Nephron (organoid): ENCODE measurements at regions not wholly inside any gene's neighbourhood (a gene's known extent, or its start where the extent isn't known, plus 50 kb on each side); places are given as distances from the start of the nearest gene placed in this dataset.

Experiments
- H3K27ac Mint-ChIP-seq, 3 experiments: 2 replicates each; pipeline ENCODE4 v1.8.0; 2020; ENCODE audit warnings: mixed read lengths in 3 of 3, mild to moderate bottlenecking in 2 of 3, moderate library complexity in 1 of 3
- H3K27me3 Mint-ChIP-seq: 2 replicates; pipeline ENCODE4 v1.8.0; 2021; ENCODE audit warnings: low read depth, mild to moderate bottlenecking, moderate library complexity, mixed read lengths
- H3K36me3 Mint-ChIP-seq: 2 replicates; pipeline ENCODE4 v1.8.0; 2020; ENCODE audit warnings: low read depth, mixed read lengths
- H3K4me1 Mint-ChIP-seq: 2 replicates; pipeline ENCODE4 v1.8.0; 2020; ENCODE audit warnings: mixed read lengths
- H3K4me3 Mint-ChIP-seq, 3 experiments: 2 replicates each; pipeline ENCODE4 v1.8.0; 2020; ENCODE audit warnings: mild to moderate bottlenecking in 3 of 3, mixed read lengths in 3 of 3, moderate library complexity in 2 of 3
- H3K9me3 Mint-ChIP-seq: 2 replicates; pipeline ENCODE4 v1.8.0; 2020; ENCODE audit warnings: mixed read lengths
- TF ChIP-seq, protein P1 (sequence below), 3 experiments: fragments of 200-600 bp; sonication (generic); IDR thresholded peaks; one replicate each; pipeline ENCODE4 v1.5.0; 2021; ENCODE audit warnings: antibody characterized with exemption in 3 of 3; ENCODE audit not compliant: unreplicated experiment in 3 of 3

DNA sequence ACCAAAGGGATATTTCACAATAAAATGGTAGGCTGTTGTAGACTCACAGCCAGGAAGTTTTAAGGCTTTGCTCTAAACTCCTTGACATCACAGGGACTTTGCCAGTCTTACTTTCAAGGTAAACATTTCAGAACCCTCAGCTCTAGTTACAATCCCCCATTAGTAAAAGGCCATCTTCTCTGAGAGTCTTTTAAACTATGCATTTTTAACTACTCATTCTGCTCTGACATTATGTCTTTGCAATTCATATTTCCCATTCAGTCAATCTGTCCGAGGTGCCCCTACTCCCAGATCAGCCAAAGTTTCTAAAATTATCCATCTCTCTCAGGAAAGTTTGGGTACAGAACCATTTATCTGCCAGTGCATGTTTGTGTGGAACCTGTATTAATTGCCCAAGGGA lies 1094.1 kb downstream of the TDRD15 start:
- TF ChIP-seq, protein P1, sequence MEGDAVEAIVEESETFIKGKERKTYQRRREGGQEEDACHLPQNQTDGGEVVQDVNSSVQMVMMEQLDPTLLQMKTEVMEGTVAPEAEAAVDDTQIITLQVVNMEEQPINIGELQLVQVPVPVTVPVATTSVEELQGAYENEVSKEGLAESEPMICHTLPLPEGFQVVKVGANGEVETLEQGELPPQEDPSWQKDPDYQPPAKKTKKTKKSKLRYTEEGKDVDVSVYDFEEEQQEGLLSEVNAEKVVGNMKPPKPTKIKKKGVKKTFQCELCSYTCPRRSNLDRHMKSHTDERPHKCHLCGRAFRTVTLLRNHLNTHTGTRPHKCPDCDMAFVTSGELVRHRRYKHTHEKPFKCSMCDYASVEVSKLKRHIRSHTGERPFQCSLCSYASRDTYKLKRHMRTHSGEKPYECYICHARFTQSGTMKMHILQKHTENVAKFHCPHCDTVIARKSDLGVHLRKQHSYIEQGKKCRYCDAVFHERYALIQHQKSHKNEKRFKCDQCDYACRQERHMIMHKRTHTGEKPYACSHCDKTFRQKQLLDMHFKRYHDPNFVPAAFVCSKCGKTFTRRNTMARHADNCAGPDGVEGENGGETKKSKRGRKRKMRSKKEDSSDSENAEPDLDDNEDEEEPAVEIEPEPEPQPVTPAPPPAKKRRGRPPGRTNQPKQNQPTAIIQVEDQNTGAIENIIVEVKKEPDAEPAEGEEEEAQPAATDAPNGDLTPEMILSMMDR (IDR thresholded peaks at IDR 0.05; ENCODE audit: unreplicated experiment in 3 of 3), result no peak
- no peaks in the 10 kb centered on the region for H3K27me3 Mint-ChIP-seq
- H3K4me1 Mint-ChIP-seq, result peaks cover 13% of the 10 kb centered on the region
- H3K4me3 Mint-ChIP-seq, result no peak overlapping the region
- no peaks in the 10 kb centered on the region for H3K36me3 Mint-ChIP-seq
- no peak overlapping the region for H3K27ac Mint-ChIP-seq
- peaks cover 5% of the 10 kb centered on the region for H3K9me3 Mint-ChIP-seq

- H3K9me3 Mint-ChIP-seq, result peaks cover 16% of the 10 kb centered on the region
- H3K27me3 Mint-ChIP-seq, result no peaks in the 10 kb centered on the region
- H3K4me1 Mint-ChIP-seq, result peaks cover 13% of the 10 kb centered on the region
- no peaks in the 10 kb centered on the region for H3K36me3 Mint-ChIP-seq
- TF ChIP-seq, protein P1 (IDR thresholded peaks at IDR 0.05; ENCODE audit: unreplicated experiment in 3 of 3), result no peak
- H3K27ac Mint-ChIP-seq, result no peak overlapping the region
- no peak overlapping the region for H3K4me3 Mint-ChIP-seq
Observed at GRCh38 chr2:22221006-22221405, 1097.2 kb downstream of the TDRD15 start.

DNA sequence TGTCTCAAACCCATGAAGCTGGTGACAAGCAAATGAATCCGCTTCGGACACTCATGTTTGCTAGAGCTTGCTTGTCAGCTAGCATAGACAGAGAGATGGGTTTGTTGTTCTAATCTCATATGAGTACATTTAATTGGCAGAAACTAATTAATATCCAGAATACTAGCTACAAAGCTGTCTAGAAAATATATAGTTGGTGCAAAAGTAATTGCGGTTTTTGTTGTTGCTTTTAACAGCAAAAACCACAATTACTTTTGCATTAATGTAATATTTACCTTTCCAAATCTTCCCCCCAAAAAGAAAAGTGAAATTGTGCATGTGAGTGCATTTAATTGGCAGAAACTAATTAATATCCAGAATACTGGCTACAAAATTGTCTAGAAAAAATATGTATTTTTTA lies 1115.2 kb downstream of the TDRD15 start:
- Mint-ChIP-seq H3K27me3 (no peaks in the 10 kb centered on the region), H3K4me1 (no peaks in the 10 kb centered on the region), H3K27ac (no peak overlapping the region), H3K36me3 (no peaks in the 10 kb centered on the region), H3K9me3 (no peaks in the 10 kb centered on the region), H3K4me3 (no peak overlapping the region)
- TF ChIP-seq, protein P1 (IDR thresholded peaks at IDR 0.05; ENCODE audit: unreplicated experiment in 3 of 3), result no peak

GRCh38 chr2:22247466-22247865 lies 1123.7 kb downstream of the TDRD15 start:
- TF ChIP-seq, protein P1 (IDR thresholded peaks at IDR 0.05; ENCODE audit: unreplicated experiment in 3 of 3), result no peak
- Mint-ChIP-seq H3K9me3 (no peaks in the 10 kb centered on the region), H3K36me3 (no peaks in the 10 kb centered on the region), H3K27me3 (peaks cover 5% of the 10 kb centered on the region), H3K4me1 (no peaks in the 10 kb centered on the region), H3K4me3 (no peak overlapping the region), H3K27ac (no peak overlapping the region)

GRCh38 chr2:22248851-22249250 lies 1125.1 kb downstream of the TDRD15 start:
- H3K27me3 Mint-ChIP-seq, result peaks cover 5% of the 10 kb centered on the region
- no peaks in the 10 kb centered on the region for H3K36me3 Mint-ChIP-seq
- no peaks in the 10 kb centered on the region for H3K9me3 Mint-ChIP-seq
- H3K4me3 Mint-ChIP-seq, result no peak overlapping the region
- H3K4me1 Mint-ChIP-seq, result no peaks in the 10 kb centered on the region
- H3K27ac Mint-ChIP-seq, result no peak overlapping the region
- TF ChIP-seq, protein P1 (IDR thresholded peaks at IDR 0.05; ENCODE audit: unreplicated experiment in 3 of 3), result no peak

DNA sequence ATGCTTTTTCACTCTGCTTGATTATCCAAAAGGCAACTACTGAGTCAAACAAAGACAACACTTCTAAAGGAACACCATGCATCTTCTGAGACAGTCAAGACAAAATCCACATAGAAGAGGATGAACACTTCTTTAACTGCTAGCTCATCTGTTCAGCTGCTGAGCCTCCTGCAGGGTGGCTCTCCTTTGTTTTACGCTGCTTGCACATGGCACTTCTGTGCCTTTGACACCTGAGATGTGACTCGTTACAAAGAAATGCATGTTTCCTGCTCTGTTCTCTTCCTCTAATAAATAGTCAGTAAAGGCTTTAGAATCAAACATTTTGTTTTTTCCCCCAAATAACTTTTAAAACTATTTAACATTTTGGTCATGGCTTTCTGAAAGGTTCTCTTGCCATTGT lies 1129.4 kb downstream of the TDRD15 start:
- Mint-ChIP-seq H3K4me1 (no peaks in the 10 kb centered on the region), H3K9me3 (no peaks in the 10 kb centered on the region), H3K36me3 (no peaks in the 10 kb centered on the region), H3K27me3 (peaks cover 5% of the 10 kb centered on the region), H3K4me3 (no peak overlapping the region), H3K27ac (no peak overlapping the region)
- TF ChIP-seq, protein P1 (IDR thresholded peaks at IDR 0.05; ENCODE audit: unreplicated experiment in 3 of 3), result no peak
